PC-9 (cell line): ENCODE measurements at regions not wholly inside any gene's neighbourhood (a gene's known extent, or its start where the extent isn't known, plus 50 kb on each side); places are given as distances from the start of the nearest gene placed in this dataset.

Experiments used
- BruUV-seq: library from RNA; stranded (reverse); fragments of 400-500 nt; replicated peaks from 2 replicates; lab custom pipeline; 2021; lab: Mats Ljungman, UMichigan
- CTCF ChIA-PET: fragments of 300-600 bp; sonication (Branson Sonifier 250); formaldehyde crosslinking; loops from one replicate; lab custom pipeline; 2022; ENCODE audit warnings: antibody characterized with exemption; lab: Charles Lee
- POLR2A ChIA-PET: fragments of 300-600 bp; sonication (Branson Sonifier 250); formaldehyde crosslinking; loops from one replicate; lab custom pipeline; 2022; ENCODE audit warnings: antibody characterized with exemption; ENCODE audit not compliant: unreplicated experiment; lab: Charles Lee
- DNase-seq, 2 experiments: peaks; one replicate each; pipeline versions ENCODE4 v3.0.0 to v3.0.0-alpha.2; 2015 to 2022; ENCODE audit warnings: mixed read lengths in 1 of 2
- H2AFZ ChIP-seq: fragments of 200-600 bp; sonication (generic); 2 replicates; pipeline ENCODE4 v1.8.1; 2017; ENCODE audit warnings: antibody characterized with exemption
- H3F3A ChIP-seq: fragments of 200-600 bp; sonication (generic); 2 replicates; pipeline ENCODE4 v1.8.1; 2017; ENCODE audit warnings: antibody characterized with exemption, mild to moderate bottlenecking, low read depth; ENCODE audit not compliant: insufficient read depth
- H3K27ac ChIP-seq: fragments of 200-600 bp; sonication (generic); 2 replicates; pipeline ENCODE4 v1.6.1; 2016; ENCODE audit warnings: mixed run types
- H3K27me3 ChIP-seq: fragments of 200-600 bp; sonication (generic); 2 replicates; pipeline ENCODE4 v1.6.1; 2016; ENCODE audit warnings: low read depth, mixed run types; ENCODE audit not compliant: insufficient read depth
- H3K36me3 ChIP-seq: fragments of 200-600 bp; sonication (generic); 2 replicates; pipeline ENCODE4 v1.6.1; 2016; ENCODE audit warnings: low read depth, mixed run types
- H3K4me1 ChIP-seq: fragments of 200-600 bp; sonication (generic); replicated peaks from 2 replicates; pipeline ENCODE4 v1.6.1; 2016; ENCODE audit warnings: mixed run types; ENCODE audit not compliant: insufficient read depth
- H3K4me2 ChIP-seq: fragments of 200-600 bp; sonication (generic); 2 replicates; pipeline ENCODE4 v1.6.1; 2017; ENCODE audit warnings: mixed run types
- H3K4me3 ChIP-seq: fragments of 200-600 bp; sonication (generic); 2 replicates; pipeline ENCODE4 v1.6.1; 2016; ENCODE audit warnings: mixed run types
- H3K79me2 ChIP-seq: fragments of 200-600 bp; sonication (generic); 2 replicates; pipeline ENCODE4 v1.6.1; 2017; ENCODE audit warnings: low read depth, mixed run types
- H3K9me2 ChIP-seq: fragments of 200-600 bp; sonication (generic); 2 replicates; pipeline ENCODE4 v1.8.1; 2017; ENCODE audit warnings: mild to moderate bottlenecking; ENCODE audit not compliant: insufficient read depth
- H3K9me3 ChIP-seq: fragments of 200-600 bp; sonication (generic); 2 replicates; pipeline ENCODE4 v1.8.1; 2016; ENCODE audit warnings: low read depth; ENCODE audit not compliant: insufficient read depth
- H4K20me1 ChIP-seq: fragments of 200-600 bp; sonication (generic); 2 replicates; pipeline ENCODE4 v1.8.1; 2017; ENCODE audit not compliant: insufficient read depth
- EZH2 ChIP-seq: fragments of 200-600 bp; sonication (generic); IDR thresholded peaks from 2 replicates; pipeline ENCODE4 v1.8.0; 2017; ENCODE audit warnings: antibody characterized with exemption, low read depth
- intact Hi-C: fragments of 100-400 bp; cut with micrococcal nuclease; formaldehyde crosslinking; loops from one replicate; pipeline ENCODE4 v1.10.0; 2022; ENCODE audit not compliant: unreplicated experiment
- TF ChIP-seq, protein P1 (sequence below): fragments of 200-600 bp; sonication (generic); conservative IDR thresholded peaks from 2 replicates; pipeline ENCODE4 v1.6.1; 2017; ENCODE audit warnings: mixed run types, antibody characterized with exemption, mild to moderate bottlenecking, moderate library complexity

DNA sequence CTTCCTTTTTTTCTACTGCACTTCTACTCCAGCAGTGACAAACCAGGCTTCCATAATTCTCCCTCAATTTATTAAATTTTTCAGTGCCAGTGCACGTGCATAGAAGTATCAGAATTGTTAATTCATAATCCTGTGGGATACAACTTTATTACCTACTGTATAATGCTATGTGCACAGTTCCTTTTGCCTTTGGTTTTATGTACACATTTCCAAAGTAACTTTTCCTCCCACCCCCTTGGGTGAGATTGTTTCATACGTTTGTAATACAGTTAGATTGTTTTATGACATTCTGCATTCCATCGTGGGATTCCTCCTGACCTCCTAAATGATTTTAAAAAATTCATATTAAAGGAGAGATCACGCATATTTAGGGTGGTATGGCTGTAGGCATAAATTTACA, 128.1 kb downstream of the TTC6 start:
- no peaks in the 10 kb centered on the region for H4K20me1 ChIP-seq
- TF ChIP-seq, protein P1, sequence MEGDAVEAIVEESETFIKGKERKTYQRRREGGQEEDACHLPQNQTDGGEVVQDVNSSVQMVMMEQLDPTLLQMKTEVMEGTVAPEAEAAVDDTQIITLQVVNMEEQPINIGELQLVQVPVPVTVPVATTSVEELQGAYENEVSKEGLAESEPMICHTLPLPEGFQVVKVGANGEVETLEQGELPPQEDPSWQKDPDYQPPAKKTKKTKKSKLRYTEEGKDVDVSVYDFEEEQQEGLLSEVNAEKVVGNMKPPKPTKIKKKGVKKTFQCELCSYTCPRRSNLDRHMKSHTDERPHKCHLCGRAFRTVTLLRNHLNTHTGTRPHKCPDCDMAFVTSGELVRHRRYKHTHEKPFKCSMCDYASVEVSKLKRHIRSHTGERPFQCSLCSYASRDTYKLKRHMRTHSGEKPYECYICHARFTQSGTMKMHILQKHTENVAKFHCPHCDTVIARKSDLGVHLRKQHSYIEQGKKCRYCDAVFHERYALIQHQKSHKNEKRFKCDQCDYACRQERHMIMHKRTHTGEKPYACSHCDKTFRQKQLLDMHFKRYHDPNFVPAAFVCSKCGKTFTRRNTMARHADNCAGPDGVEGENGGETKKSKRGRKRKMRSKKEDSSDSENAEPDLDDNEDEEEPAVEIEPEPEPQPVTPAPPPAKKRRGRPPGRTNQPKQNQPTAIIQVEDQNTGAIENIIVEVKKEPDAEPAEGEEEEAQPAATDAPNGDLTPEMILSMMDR = no peak
- no peak for TF ChIP-seq EZH2
- H3K4me3 ChIP-seq = no peak overlapping the region
- ChIA-PET POLR2A (no interaction called here), CTCF (no interaction called here)
- H3F3A ChIP-seq = no peaks in the 10 kb centered on the region
- H3K27ac ChIP-seq = no peak overlapping the region
- no peaks in the 10 kb centered on the region for H3K79me2 ChIP-seq
- H3K4me2 ChIP-seq = no peak overlapping the region
- H2AFZ ChIP-seq = no peak overlapping the region
- no peaks in the 10 kb centered on the region for H3K4me1 ChIP-seq
- H3K27me3 ChIP-seq = no peaks in the 10 kb centered on the region
- intact Hi-C loops = no loop called here
- no peaks in the 10 kb centered on the region for H3K9me3 ChIP-seq
- DNase-seq = no peak
- no peaks in the 10 kb centered on the region for H3K36me3 ChIP-seq
- no peaks in the 10 kb centered on the region for H3K9me2 ChIP-seq
- BruUV-seq = no TSS peak

DNA sequence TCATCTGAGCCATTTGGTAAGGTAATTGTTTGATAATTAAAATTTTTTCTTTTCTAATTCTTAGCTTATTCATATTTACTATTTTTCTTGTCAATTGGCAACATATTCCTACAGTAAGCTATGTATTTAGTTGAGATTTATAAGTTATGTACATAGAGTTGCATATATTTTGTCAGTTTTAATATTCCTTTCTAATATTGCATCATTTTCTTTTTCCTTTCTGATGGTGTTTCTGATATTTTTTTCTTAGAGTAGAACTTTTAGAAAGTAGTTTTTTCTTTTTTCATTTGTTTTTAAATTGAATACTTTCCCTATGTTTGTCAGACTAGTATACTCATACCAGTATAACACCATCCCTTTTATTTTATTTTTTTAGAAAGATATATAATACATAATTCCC, 131.3 kb downstream of the TTC6 start:
- Histone ChIP-seq H3F3A (no peaks in the 10 kb centered on the region), H3K36me3 (no peaks in the 10 kb centered on the region), H4K20me1 (no peaks in the 10 kb centered on the region), H3K27me3 (no peaks in the 10 kb centered on the region), H3K27ac (no peak overlapping the region), H3K4me2 (no peak overlapping the region), H3K4me1 (no peaks in the 10 kb centered on the region), H3K4me3 (no peak overlapping the region), H3K79me2 (no peaks in the 10 kb centered on the region), H2AFZ (no peak overlapping the region), H3K9me3 (no peaks in the 10 kb centered on the region), H3K9me2 (no peaks in the 10 kb centered on the region)
- TF ChIP-seq, protein P1 = no peak
- no peak for TF ChIP-seq EZH2
- CTCF ChIA-PET = no interaction called here
- BruUV-seq = no TSS peak
- intact Hi-C loops = no loop called here
- DNase-seq = no peak
- POLR2A ChIA-PET = interaction anchor here (0.5 kb wide), 1 partner anchor 131 kb away, joined by 4 read pairs; no protein-coding TSS in a partner anchor

DNA sequence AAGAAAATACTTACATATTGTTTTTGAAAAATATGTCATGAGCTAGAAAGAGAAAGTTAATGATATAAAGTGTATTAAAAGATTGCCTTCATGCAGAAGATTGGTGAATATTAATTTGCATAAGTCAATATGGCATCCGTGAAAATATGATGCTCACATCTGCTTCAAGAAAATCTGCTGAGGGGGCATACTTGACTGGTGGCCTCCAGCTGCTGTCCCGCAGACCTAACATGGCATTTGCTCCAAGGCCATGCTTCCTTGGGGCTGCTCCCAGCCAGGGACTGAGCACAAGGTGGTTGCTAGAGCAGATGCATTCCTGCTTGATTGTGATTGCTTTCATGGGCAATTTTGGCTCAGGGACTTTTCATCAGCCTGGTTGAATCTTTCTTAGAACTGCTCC, 133.8 kb downstream of the TTC6 start:
- TF ChIP-seq, protein P1 = no peak
- no peak for TF ChIP-seq EZH2
- Histone ChIP-seq H3K4me1 (no peaks in the 10 kb centered on the region), H3F3A (no peaks in the 10 kb centered on the region), H2AFZ (no peak overlapping the region), H3K27ac (no peak overlapping the region), H3K9me2 (no peaks in the 10 kb centered on the region), H3K79me2 (no peaks in the 10 kb centered on the region), H3K4me3 (no peak overlapping the region), H3K27me3 (no peaks in the 10 kb centered on the region), H3K4me2 (no peak overlapping the region), H4K20me1 (no peaks in the 10 kb centered on the region), H3K36me3 (no peaks in the 10 kb centered on the region), H3K9me3 (no peaks in the 10 kb centered on the region)
- ChIA-PET POLR2A (no interaction called here), CTCF (no interaction called here)
- DNase-seq = no peak
- BruUV-seq = no TSS peak
- intact Hi-C loops = no loop called here
